HCT116 (cell line): ENCODE measurements at regions not wholly inside any gene's neighbourhood (a gene's known extent, or its start where the extent isn't known, plus 50 kb on each side); places are given as distances from the start of the nearest gene placed in this dataset.

Experiments
- ATAC-seq: fragments of 200-7000 bp; cut with Tn5 transposase; 2 replicates; pipeline ENCODE4 v1.9.1; 2020; ENCODE audit warnings: mild to moderate bottlenecking, moderate library complexity
- BruUV-seq: library from RNA; stranded (reverse); fragments of 400-500 nt; replicated peaks from 2 replicates; lab custom pipeline; 2021; lab: Mats Ljungman, UMichigan
- CTCF ChIA-PET: fragments of 300-600 bp; sonication (Branson Sonifier 250); formaldehyde crosslinking; loops from one replicate; lab custom pipeline; 2021; ENCODE audit warnings: antibody characterized with exemption; lab: Charles Lee
- POLR2A ChIA-PET: fragments of 300-600, 350-600 bp; sonication (Branson Sonifier 250); formaldehyde crosslinking; loops from one replicate; lab custom pipeline; 2021; ENCODE audit warnings: antibody characterized with exemption; lab: Charles Lee
- RAD21 ChIA-PET, 2 experiments: fragments of 300-600 bp; sonication (Branson Sonifier 250); formaldehyde crosslinking; loops; one replicate each; lab custom pipeline; 2023; ENCODE audit warnings: low total read pairs in 2 of 2; ENCODE audit not compliant: uncharacterized antibody in 2 of 2, unreplicated experiment in 2 of 2, low non-redundant PET in 1 of 2; lab: Charles Lee
- DNase-seq: peaks from one replicate; pipeline ENCODE4 v3.0.0-alpha.2; 2010; ENCODE audit warnings: low read depth, low spot score
- H2AFZ ChIP-seq: fragments of 200-600 bp; shearing (Covaris generic), sonication (generic); 2 replicates; pipeline ENCODE4 v1.6.1; 2017; ENCODE audit warnings: low read depth, mixed run types, mixed read lengths, antibody characterized with exemption, low read length; ENCODE audit not compliant: poor library complexity, severe bottlenecking
- H3K27ac ChIP-seq: 2 replicates; pipeline ENCODE4 v1.5.1; 2012; ENCODE audit warnings: low read depth, low read length
- H3K27me3 ChIP-seq: fragments of 200-600 bp; sonication (generic); 2 replicates; pipeline ENCODE4 v1.6.1; 2016; ENCODE audit warnings: mixed run types, low read length, mixed read lengths; ENCODE audit not compliant: insufficient read depth
- H3K36me3 ChIP-seq, 2 experiments: fragments of 200-500 bp in 1 of 2; fragments of 200-600 bp in 1 of 2; sonication (Bioruptor generic) in 1 of 2; sonication (generic) in 1 of 2; 2 replicates each; pipeline versions ENCODE4 v1.5.1 to v1.6.1; 2014 to 2016; ENCODE audit warnings: low read length in 2 of 2, inconsistent platforms in 1 of 2, mixed read lengths in 1 of 2, mixed run types in 1 of 2; ENCODE audit not compliant: insufficient read depth in 2 of 2, control insufficient read depth in 1 of 2
- H3K4me1 ChIP-seq, 2 experiments: fragments of 200-600 bp in 1 of 2; sonication (generic) in 1 of 2; 2 replicates each; pipeline versions ENCODE4 v1.5.1 to v1.6.1; 2012 to 2017; ENCODE audit warnings: low read length in 2 of 2, inconsistent platforms in 1 of 2, mild to moderate bottlenecking in 1 of 2, mixed read lengths in 1 of 2, mixed run types in 1 of 2, moderate library complexity in 1 of 2; ENCODE audit not compliant: insufficient read depth in 2 of 2, control insufficient read depth in 1 of 2
- H3K4me2 ChIP-seq: fragments of 200-600 bp; sonication (generic); 2 replicates; pipeline ENCODE4 v1.6.1; 2017; ENCODE audit warnings: mixed run types, low read length, mixed read lengths
- H3K4me3 ChIP-seq, 2 experiments: fragments of 200-600 bp in 1 of 2; sonication (generic) in 1 of 2; replicated peaks in 1 of 2; 2 replicates each; pipeline ENCODE4 v1.5.1; 2011 to 2016; ENCODE audit warnings: low read length in 2 of 2, control low read depth in 1 of 2, low read depth in 1 of 2, mild to moderate bottlenecking in 1 of 2, mixed read lengths in 1 of 2, mixed run types in 1 of 2
- H3K79me2 ChIP-seq: fragments of 200-600 bp; sonication (generic); 2 replicates; pipeline ENCODE4 v1.6.1; 2017; ENCODE audit warnings: mild to moderate bottlenecking, mixed run types, low read length, moderate library complexity, mixed read lengths; ENCODE audit not compliant: insufficient read depth
- H3K9ac ChIP-seq: fragments of 200-600 bp; sonication (generic); 2 replicates; pipeline ENCODE4 v1.6.1; 2016; ENCODE audit warnings: low read length, mixed read lengths
- H3K9me2 ChIP-seq: fragments of 200-600 bp; sonication (generic), shearing (Covaris generic); 2 replicates; pipeline ENCODE4 v1.6.1; 2017; ENCODE audit warnings: mixed run types, mild to moderate bottlenecking, moderate library complexity; ENCODE audit not compliant: insufficient read depth
- H3K9me3 ChIP-seq, 2 experiments: fragments of 200-500 bp in 1 of 2; fragments of 200-600 bp in 1 of 2; sonication (Bioruptor generic) in 1 of 2; sonication (generic) in 1 of 2; 2 replicates each; pipeline ENCODE4 v1.6.1; 2014 to 2017; ENCODE audit warnings: low read length in 2 of 2, mixed read lengths in 2 of 2, inconsistent platforms in 1 of 2, low read depth in 1 of 2, mild to moderate bottlenecking in 1 of 2, mixed run types in 1 of 2, moderate library complexity in 1 of 2; ENCODE audit not compliant: control insufficient read depth in 1 of 2, insufficient read depth in 1 of 2
- H4K20me1 ChIP-seq: fragments of 200-600 bp; sonication (generic), shearing (Covaris generic); 2 replicates; pipeline ENCODE4 v1.6.1; 2017; ENCODE audit warnings: mixed run types, mild to moderate bottlenecking, moderate library complexity; ENCODE audit not compliant: insufficient read depth
- CBX3 ChIP-seq: IDR thresholded peaks from 2 replicates; pipeline ENCODE4 v1.6.1; 2012; ENCODE audit warnings: low read depth
- CEBPB ChIP-seq: IDR thresholded peaks from 2 replicates; pipeline ENCODE4 v1.6.1; 2012; ENCODE audit warnings: low read depth
- EGR1 ChIP-seq: IDR thresholded peaks from 2 replicates; pipeline ENCODE4 v1.6.1; 2012; ENCODE audit warnings: low read depth
- EZH2 ChIP-seq: fragments of 200-600 bp; sonication (generic); IDR thresholded peaks from 2 replicates; pipeline ENCODE4 v1.6.1; 2017; ENCODE audit warnings: antibody characterized with exemption, mixed run types
- EZH2phosphoT487 ChIP-seq: fragments of 200-600 bp; IDR thresholded peaks from 2 replicates; pipeline ENCODE4 v1.6.1; 2018; ENCODE audit warnings: antibody characterized with exemption, borderline replicate concordance
- JUND ChIP-seq: IDR thresholded peaks from 2 replicates; pipeline ENCODE4 v1.6.1; 2012
- POLR2AphosphoS5 ChIP-seq: IDR thresholded peaks from 2 replicates; pipeline ENCODE4 v1.6.1; 2011; ENCODE audit warnings: mild to moderate bottlenecking, low read depth, low read length, moderate library complexity
- SP1 ChIP-seq: IDR thresholded peaks from 2 replicates; pipeline ENCODE4 v1.6.1; 2012; ENCODE audit warnings: low read depth
- YY1 ChIP-seq: IDR thresholded peaks from 2 replicates; pipeline ENCODE4 v1.6.1; 2011; ENCODE audit warnings: low read length, low read depth, moderate library complexity, mild to moderate bottlenecking; ENCODE audit not compliant: insufficient replicate concordance; ENCODE audit errors: extremely low read depth
- ZNF274 ChIP-seq: fragments of 200-500 bp; sonication (Bioruptor generic); IDR thresholded peaks from 2 replicates; pipeline ENCODE4 v1.6.1; 2014; ENCODE audit warnings: mild to moderate bottlenecking, low read depth, low read length, inconsistent platforms
- intact Hi-C: fragments of 100-400 bp; cut with micrococcal nuclease; formaldehyde crosslinking; loops from 2 replicates; pipeline ENCODE4 v1.10.0; 2022
- TF ChIP-seq, protein P1 (sequence below), 3 experiments: fragments of 200-600 bp in 1 of 3; sonication (generic) in 1 of 3; IDR thresholded peaks in 2 of 3; conservative IDR thresholded peaks in 1 of 3; 2 replicates each; pipeline ENCODE4 v1.5.1; 2012 to 2017; ENCODE audit warnings: low read depth in 2 of 3, low read length in 2 of 3, antibody characterized with exemption in 1 of 3, borderline replicate concordance in 1 of 3, control low read depth in 1 of 3, mild to moderate bottlenecking in 1 of 3, mixed read lengths in 1 of 3, mixed run types in 1 of 3, moderate library complexity in 1 of 3; ENCODE audit not compliant: insufficient read depth in 1 of 3
- TF ChIP-seq, protein P2 (sequence below): IDR thresholded peaks from 2 replicates; pipeline ENCODE4 v1.6.1; 2012
- TF ChIP-seq, protein P3 (sequence below): IDR thresholded peaks from 2 replicates; pipeline ENCODE4 v1.6.1; 2012; ENCODE audit warnings: low read depth

DNA sequence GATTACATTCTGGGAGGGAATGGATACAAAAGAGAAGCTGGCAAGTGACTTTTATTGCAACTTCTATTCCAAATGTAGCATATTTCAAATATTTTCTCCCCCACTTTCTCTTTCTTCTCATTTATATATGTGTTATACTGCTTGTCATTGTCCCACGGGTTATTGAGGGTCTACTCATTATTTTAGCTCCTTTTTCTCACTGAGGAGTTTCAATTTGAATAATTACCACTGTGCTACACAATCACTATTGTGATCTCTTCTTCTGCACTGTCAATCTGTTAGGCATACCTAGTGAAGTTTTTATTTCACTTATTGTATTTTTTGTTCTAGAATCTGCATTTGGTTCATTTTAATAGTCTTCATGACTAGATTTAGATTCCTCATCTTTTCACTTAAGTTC, 339.7 kb downstream of the PTPRC start:
- ChIA-PET RAD21 (no interaction called here), POLR2A (no interaction called here), CTCF (no interaction called here)
- Histone ChIP-seq H4K20me1 (no peaks in the 10 kb centered on the region), H3K4me1 (no peaks in the 10 kb centered on the region), H3K27ac (no peak overlapping the region), H3K4me3 (no peak overlapping the region), H3K9me2 (no peaks in the 10 kb centered on the region), H3K27me3 (no peaks in the 10 kb centered on the region), H3K79me2 (no peaks in the 10 kb centered on the region), H3K9ac (no peak overlapping the region), H3K9me3 (no peaks in the 10 kb centered on the region), H3K36me3 (no peaks in the 10 kb centered on the region), H2AFZ (no peak overlapping the region), H3K4me2 (no peak overlapping the region)
- intact Hi-C loops: no loop called here
- ATAC-seq (no peak), DNase-seq (no peak)
- no TSS peak for BruUV-seq
- TF ChIP-seq ZNF274: no peak
- TF ChIP-seq EGR1: no peak
- no peak for TF ChIP-seq SP1
- no peak for TF ChIP-seq EZH2phosphoT487
- TF ChIP-seq, protein P1, sequence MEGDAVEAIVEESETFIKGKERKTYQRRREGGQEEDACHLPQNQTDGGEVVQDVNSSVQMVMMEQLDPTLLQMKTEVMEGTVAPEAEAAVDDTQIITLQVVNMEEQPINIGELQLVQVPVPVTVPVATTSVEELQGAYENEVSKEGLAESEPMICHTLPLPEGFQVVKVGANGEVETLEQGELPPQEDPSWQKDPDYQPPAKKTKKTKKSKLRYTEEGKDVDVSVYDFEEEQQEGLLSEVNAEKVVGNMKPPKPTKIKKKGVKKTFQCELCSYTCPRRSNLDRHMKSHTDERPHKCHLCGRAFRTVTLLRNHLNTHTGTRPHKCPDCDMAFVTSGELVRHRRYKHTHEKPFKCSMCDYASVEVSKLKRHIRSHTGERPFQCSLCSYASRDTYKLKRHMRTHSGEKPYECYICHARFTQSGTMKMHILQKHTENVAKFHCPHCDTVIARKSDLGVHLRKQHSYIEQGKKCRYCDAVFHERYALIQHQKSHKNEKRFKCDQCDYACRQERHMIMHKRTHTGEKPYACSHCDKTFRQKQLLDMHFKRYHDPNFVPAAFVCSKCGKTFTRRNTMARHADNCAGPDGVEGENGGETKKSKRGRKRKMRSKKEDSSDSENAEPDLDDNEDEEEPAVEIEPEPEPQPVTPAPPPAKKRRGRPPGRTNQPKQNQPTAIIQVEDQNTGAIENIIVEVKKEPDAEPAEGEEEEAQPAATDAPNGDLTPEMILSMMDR (IDR thresholded peaks at IDR 0.05 in 2 of 3, conservative IDR thresholded peaks at IDR 0.05 in 1 of 3; ENCODE audit: borderline replicate concordance in 1 of 3, insufficient read depth in 1 of 3, low read depth in 2 of 3, low read length in 2 of 3): no peak
- TF ChIP-seq CBX3: no peak
- TF ChIP-seq JUND: no peak
- no peak for TF ChIP-seq EZH2
- TF ChIP-seq POLR2AphosphoS5: no peak
- no peak for TF ChIP-seq CEBPB

DNA sequence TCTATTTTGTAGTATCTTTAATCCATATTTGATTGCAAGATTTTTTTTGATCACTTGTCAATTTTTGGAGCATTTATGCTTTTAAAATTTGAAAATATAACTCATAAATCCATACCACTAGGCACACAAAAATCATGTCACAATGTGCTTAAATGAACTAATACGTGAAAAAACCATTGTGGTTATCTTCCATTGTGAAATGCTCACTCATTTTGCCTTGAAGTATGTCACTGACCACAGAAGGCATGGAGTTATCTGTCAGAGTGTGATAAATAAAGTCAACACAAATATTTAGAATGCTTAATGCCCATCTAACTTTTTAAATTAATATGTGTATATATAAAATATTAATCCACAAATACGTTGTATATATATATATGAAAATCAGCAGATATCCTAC, 347.2 kb downstream of the PTPRC start:
- intact Hi-C loops: no loop called here
- no peaks in the 10 kb centered on the region for H3K27me3 ChIP-seq

More for the DNA sequence above, 347.2 kb downstream of the PTPRC start:
- ATAC-seq (no peak), DNase-seq (no peak)
- POLR2A ChIA-PET: no interaction called here
- H3K4me3 ChIP-seq: no peak overlapping the region
- TF ChIP-seq, protein P2, sequence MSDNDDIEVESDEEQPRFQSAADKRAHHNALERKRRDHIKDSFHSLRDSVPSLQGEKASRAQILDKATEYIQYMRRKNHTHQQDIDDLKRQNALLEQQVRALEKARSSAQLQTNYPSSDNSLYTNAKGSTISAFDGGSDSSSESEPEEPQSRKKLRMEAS: no peak
- TF ChIP-seq, protein P3, sequence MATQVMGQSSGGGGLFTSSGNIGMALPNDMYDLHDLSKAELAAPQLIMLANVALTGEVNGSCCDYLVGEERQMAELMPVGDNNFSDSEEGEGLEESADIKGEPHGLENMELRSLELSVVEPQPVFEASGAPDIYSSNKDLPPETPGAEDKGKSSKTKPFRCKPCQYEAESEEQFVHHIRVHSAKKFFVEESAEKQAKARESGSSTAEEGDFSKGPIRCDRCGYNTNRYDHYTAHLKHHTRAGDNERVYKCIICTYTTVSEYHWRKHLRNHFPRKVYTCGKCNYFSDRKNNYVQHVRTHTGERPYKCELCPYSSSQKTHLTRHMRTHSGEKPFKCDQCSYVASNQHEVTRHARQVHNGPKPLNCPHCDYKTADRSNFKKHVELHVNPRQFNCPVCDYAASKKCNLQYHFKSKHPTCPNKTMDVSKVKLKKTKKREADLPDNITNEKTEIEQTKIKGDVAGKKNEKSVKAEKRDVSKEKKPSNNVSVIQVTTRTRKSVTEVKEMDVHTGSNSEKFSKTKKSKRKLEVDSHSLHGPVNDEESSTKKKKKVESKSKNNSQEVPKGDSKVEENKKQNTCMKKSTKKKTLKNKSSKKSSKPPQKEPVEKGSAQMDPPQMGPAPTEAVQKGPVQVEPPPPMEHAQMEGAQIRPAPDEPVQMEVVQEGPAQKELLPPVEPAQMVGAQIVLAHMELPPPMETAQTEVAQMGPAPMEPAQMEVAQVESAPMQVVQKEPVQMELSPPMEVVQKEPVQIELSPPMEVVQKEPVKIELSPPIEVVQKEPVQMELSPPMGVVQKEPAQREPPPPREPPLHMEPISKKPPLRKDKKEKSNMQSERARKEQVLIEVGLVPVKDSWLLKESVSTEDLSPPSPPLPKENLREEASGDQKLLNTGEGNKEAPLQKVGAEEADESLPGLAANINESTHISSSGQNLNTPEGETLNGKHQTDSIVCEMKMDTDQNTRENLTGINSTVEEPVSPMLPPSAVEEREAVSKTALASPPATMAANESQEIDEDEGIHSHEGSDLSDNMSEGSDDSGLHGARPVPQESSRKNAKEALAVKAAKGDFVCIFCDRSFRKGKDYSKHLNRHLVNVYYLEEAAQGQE: no peak
- no peak for TF ChIP-seq YY1
- no peak for TF ChIP-seq POLR2AphosphoS5
- TF ChIP-seq SP1: no peak
- H3K79me2 ChIP-seq: no peaks in the 10 kb centered on the region
- no peak overlapping the region for H2AFZ ChIP-seq
- H3K4me2 ChIP-seq: no peak overlapping the region
- no peaks in the 10 kb centered on the region for H4K20me1 ChIP-seq
- H3K27ac ChIP-seq: no peak overlapping the region
- no peaks in the 10 kb centered on the region for H3K9me3 ChIP-seq
- no TSS peak for BruUV-seq
- CTCF ChIA-PET: no interaction called here
- no peaks in the 10 kb centered on the region for H3K36me3 ChIP-seq
- H3K4me1 ChIP-seq: no peaks in the 10 kb centered on the region
- no peak overlapping the region for H3K9ac ChIP-seq
- no peaks in the 10 kb centered on the region for H3K9me2 ChIP-seq
- RAD21 ChIA-PET: no interaction called here
